PC-3 (cell line): ENCODE measurements at regions not wholly inside any gene's neighbourhood (a gene's known extent, or its start where the extent isn't known, plus 50 kb on each side); places are given as distances from the start of the nearest gene placed in this dataset.

Experiments
- EZH2 ChIP-seq: fragments of 300-600 bp; sonication (generic); IDR thresholded peaks from one replicate; pipeline ENCODE4 v1.6.1; 2017; ENCODE audit warnings: antibody characterized with exemption, mild to moderate bottlenecking, low read length; ENCODE audit not compliant: unreplicated experiment
- EZH2phosphoT487 ChIP-seq: fragments of 300-600 bp; sonication (generic); IDR thresholded peaks from 2 replicates; pipeline ENCODE4 v1.6.1; 2018; ENCODE audit warnings: mild to moderate bottlenecking, antibody characterized with exemption, low read length, borderline replicate concordance
- TF ChIP-seq, protein P1 (sequence below): fragments of 300-600 bp; sonication (generic); conservative IDR thresholded peaks from 2 replicates; pipeline ENCODE4 v1.5.1; 2017; ENCODE audit warnings: antibody characterized with exemption, low read depth, mild to moderate bottlenecking, low read length

DNA sequence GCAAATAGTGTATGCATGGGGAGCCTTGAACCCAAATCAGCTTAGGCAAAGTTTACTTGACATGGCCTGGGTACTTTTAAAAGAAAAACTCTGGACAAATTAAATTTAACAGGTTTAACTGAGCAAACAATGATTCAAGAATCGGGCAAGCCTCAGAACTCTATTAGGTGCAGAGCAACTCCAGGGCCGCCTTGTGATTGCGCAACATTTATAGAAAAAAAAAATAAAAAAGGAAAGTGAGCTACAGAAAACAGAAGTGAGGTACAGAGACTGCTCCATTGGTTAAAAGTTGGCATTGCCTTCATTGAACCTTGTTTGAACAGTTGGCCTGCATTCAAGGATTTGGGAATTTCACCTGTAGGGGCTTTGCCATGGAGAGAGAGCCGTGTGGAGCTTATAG lies 421.0 kb upstream of the TSHZ3 start:
- no peak for TF ChIP-seq EZH2phosphoT487
- TF ChIP-seq EZH2: no peak
- TF ChIP-seq, protein P1, sequence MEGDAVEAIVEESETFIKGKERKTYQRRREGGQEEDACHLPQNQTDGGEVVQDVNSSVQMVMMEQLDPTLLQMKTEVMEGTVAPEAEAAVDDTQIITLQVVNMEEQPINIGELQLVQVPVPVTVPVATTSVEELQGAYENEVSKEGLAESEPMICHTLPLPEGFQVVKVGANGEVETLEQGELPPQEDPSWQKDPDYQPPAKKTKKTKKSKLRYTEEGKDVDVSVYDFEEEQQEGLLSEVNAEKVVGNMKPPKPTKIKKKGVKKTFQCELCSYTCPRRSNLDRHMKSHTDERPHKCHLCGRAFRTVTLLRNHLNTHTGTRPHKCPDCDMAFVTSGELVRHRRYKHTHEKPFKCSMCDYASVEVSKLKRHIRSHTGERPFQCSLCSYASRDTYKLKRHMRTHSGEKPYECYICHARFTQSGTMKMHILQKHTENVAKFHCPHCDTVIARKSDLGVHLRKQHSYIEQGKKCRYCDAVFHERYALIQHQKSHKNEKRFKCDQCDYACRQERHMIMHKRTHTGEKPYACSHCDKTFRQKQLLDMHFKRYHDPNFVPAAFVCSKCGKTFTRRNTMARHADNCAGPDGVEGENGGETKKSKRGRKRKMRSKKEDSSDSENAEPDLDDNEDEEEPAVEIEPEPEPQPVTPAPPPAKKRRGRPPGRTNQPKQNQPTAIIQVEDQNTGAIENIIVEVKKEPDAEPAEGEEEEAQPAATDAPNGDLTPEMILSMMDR: no peak
